ENCODE measurements at regions not wholly inside any gene's neighbourhood (a gene's known extent, or its start where the extent isn't known, plus 50 kb on each side); places are given as distances from the start of the nearest gene placed in this dataset.

DNA sequence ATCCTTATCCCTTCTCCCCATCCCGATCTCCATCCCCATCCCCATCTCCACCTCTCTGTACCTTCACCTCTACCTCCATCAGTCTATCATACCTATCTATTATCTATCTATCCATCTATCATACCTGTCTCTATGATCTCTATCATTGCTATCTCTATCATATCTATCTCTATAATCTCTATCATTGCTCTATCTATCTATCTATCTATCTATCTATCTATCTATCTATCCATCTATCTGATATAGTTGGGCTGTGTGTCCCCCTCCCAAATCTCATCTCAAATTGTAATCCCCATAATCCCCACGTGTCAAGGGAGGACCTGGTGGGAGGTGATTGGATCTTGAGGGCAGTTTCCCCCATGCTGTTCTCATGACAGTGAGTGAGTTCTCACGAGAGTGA, 97.9 kb upstream of the PAXBP1 start:
- ATAC-seq, result no peak

DNA sequence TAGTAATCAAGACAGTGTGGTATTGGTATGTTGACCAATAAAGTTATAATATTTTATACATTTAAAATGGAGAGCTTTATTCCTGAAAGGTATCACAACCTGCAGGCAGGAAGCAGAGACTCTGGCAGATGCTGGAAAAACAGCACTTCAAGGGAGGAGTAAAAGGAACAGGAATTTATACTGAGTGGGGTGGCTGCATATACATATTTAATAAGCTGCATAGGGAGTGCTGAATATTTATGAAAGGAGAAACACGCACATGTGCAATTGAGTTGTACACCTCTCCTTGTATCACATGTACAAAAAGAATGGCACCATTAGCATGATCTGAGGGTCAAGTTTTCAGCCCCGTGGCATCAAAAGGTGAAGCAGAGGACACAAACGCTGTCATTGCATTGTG, 104.9 kb upstream of the PAXBP1 start:
- H3K79me2 ChIP-seq (ENCODE audit: insufficient read depth, low read length), result no peaks in the 10 kb centered on the region
- ATAC-seq (no peak), DNase-seq (ENCODE audit: low read depth, low spot score) (no peak)
- CTCF ChIA-PET, result no interaction called here
- H2AFZ ChIP-seq (ENCODE audit: low read depth, low read length, poor library complexity, severe bottlenecking), result no peak overlapping the region
- H3K4me3 ChIP-seq (replicated peaks in 1 of 2; ENCODE audit: low read depth in 1 of 2, low read length in 2 of 2), result no peak overlapping the region
- POLR2A ChIA-PET, result no interaction called here
- no peaks in the 10 kb centered on the region for H3K9me2 ChIP-seq (ENCODE audit: insufficient read depth)
- no peaks in the 10 kb centered on the region for H3K4me1 ChIP-seq (ENCODE audit: control insufficient read depth in 1 of 2, insufficient read depth in 2 of 2, low read length in 2 of 2)
- no peaks in the 10 kb centered on the region for H3K9me3 ChIP-seq (ENCODE audit: control insufficient read depth in 1 of 2, insufficient read depth in 1 of 2, low read depth in 1 of 2, low read length in 2 of 2)
- no peak overlapping the region for H3K4me2 ChIP-seq (ENCODE audit: low read length)
- peaks cover 31% of the 10 kb centered on the region for H3K27me3 ChIP-seq (ENCODE audit: insufficient read depth, low read length)
- H4K20me1 ChIP-seq (ENCODE audit: insufficient read depth), result no peaks in the 10 kb centered on the region
- no peaks in the 10 kb centered on the region for H3K36me3 ChIP-seq (ENCODE audit: control insufficient read depth in 1 of 2, insufficient read depth in 2 of 2, low read length in 2 of 2)
- TF ChIP-seq JUND (IDR thresholded peaks at IDR 0.05), result no peak
- no peak for TF ChIP-seq CEBPB (IDR thresholded peaks at IDR 0.05; ENCODE audit: low read depth)
- no peak for TF ChIP-seq FOSL1 (IDR thresholded peaks at IDR 0.05; ENCODE audit: low read depth)
- TF ChIP-seq, protein P1, sequence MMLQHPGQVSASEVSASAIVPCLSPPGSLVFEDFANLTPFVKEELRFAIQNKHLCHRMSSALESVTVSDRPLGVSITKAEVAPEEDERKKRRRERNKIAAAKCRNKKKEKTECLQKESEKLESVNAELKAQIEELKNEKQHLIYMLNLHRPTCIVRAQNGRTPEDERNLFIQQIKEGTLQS (IDR thresholded peaks at IDR 0.05), result no peak
- TF ChIP-seq, protein P2, sequence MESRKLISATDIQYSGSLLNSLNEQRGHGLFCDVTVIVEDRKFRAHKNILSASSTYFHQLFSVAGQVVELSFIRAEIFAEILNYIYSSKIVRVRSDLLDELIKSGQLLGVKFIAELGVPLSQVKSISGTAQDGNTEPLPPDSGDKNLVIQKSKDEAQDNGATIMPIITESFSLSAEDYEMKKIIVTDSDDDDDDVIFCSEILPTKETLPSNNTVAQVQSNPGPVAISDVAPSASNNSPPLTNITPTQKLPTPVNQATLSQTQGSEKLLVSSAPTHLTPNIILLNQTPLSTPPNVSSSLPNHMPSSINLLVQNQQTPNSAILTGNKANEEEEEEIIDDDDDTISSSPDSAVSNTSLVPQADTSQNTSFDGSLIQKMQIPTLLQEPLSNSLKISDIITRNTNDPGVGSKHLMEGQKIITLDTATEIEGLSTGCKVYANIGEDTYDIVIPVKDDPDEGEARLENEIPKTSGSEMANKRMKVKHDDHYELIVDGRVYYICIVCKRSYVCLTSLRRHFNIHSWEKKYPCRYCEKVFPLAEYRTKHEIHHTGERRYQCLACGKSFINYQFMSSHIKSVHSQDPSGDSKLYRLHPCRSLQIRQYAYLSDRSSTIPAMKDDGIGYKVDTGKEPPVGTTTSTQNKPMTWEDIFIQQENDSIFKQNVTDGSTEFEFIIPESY (IDR thresholded peaks at IDR 0.05; ENCODE audit: extremely low read depth, insufficient replicate concordance, low read length), result no peak
- no peak for TF ChIP-seq POLR2A (IDR thresholded peaks at IDR 0.05; ENCODE audit: borderline replicate concordance, extremely low read depth, insufficient read depth, insufficient read length)
- TF ChIP-seq CBX3 (IDR thresholded peaks at IDR 0.05; ENCODE audit: low read depth), result no peak
- no peak for TF ChIP-seq YY1 (IDR thresholded peaks at IDR 0.05; ENCODE audit: extremely low read depth, insufficient replicate concordance, low read depth, low read length)
- TF ChIP-seq ZNF274 (IDR thresholded peaks at IDR 0.05; ENCODE audit: low read depth, low read length), result no peak
- no peak for TF ChIP-seq SRF (IDR thresholded peaks at IDR 0.05; ENCODE audit: low read depth)
- TF ChIP-seq SIN3A (IDR thresholded peaks at IDR 0.05; ENCODE audit: low read depth), result no peak
- TF ChIP-seq EZH2 (IDR thresholded peaks at IDR 0.05), result no peak
- TF ChIP-seq ZFX (IDR thresholded peaks at IDR 0.05), result no peak
- TF ChIP-seq ELF1 (IDR thresholded peaks at IDR 0.05; ENCODE audit: borderline replicate concordance, low read depth), result no peak
- RAD21 ChIA-PET (ENCODE audit: low non-redundant PET in 1 of 2, low total read pairs in 2 of 2, uncharacterized antibody in 2 of 2, unreplicated experiment in 2 of 2), result no interaction called here
- BruUV-seq (replicated peaks), result no TSS peak
- intact Hi-C loops (cut with micrococcal nuclease), result no loop called here
- no peak overlapping the region for H3K27ac ChIP-seq (ENCODE audit: low read depth, low read length)
- no peak overlapping the region for H3K9ac ChIP-seq (ENCODE audit: low read length)

More for the DNA sequence above, 97.9 kb upstream of the PAXBP1 start:
- RAD21 ChIA-PET (ENCODE audit: low non-redundant PET in 1 of 2, low total read pairs in 2 of 2, uncharacterized antibody in 2 of 2, unreplicated experiment in 2 of 2), result no interaction called here
- no peak overlapping the region for H3K9ac ChIP-seq (ENCODE audit: low read length)
- peaks cover 50% of the 10 kb centered on the region for H3K27me3 ChIP-seq (ENCODE audit: insufficient read depth, low read length)
- intact Hi-C loops (cut with micrococcal nuclease), result no loop called here
- no peaks in the 10 kb centered on the region for H3K36me3 ChIP-seq (ENCODE audit: control insufficient read depth in 1 of 2, insufficient read depth in 2 of 2, low read length in 2 of 2)
- H2AFZ ChIP-seq (ENCODE audit: low read depth, low read length, poor library complexity, severe bottlenecking), result no peak overlapping the region
- no TSS peak for BruUV-seq (replicated peaks)
- H3K9me2 ChIP-seq (ENCODE audit: insufficient read depth), result no peaks in the 10 kb centered on the region
- POLR2A ChIA-PET, result no interaction called here
- TF ChIP-seq ZFX (IDR thresholded peaks at IDR 0.05), result no peak
- TF ChIP-seq RAD21 (IDR thresholded peaks at IDR 0.05; ENCODE audit: low read depth), result no peak
- no peak for TF ChIP-seq CEBPB (IDR thresholded peaks at IDR 0.05; ENCODE audit: low read depth)
- TF ChIP-seq JUND (IDR thresholded peaks at IDR 0.05), result no peak
- TF ChIP-seq YY1 (IDR thresholded peaks at IDR 0.05; ENCODE audit: extremely low read depth, insufficient replicate concordance, low read depth, low read length), result no peak
- no peak for TF ChIP-seq EZH2phosphoT487 (IDR thresholded peaks at IDR 0.05; ENCODE audit: borderline replicate concordance)
- no peak for TF ChIP-seq ZNF274 (IDR thresholded peaks at IDR 0.05; ENCODE audit: low read depth, low read length)
- TF ChIP-seq EGR1 (IDR thresholded peaks at IDR 0.05; ENCODE audit: low read depth), result no peak
- no peak for TF ChIP-seq TCF7L2 (IDR thresholded peaks at IDR 0.05; ENCODE audit: borderline replicate concordance, extremely low read depth, insufficient read depth, insufficient read length)
- H3K79me2 ChIP-seq (ENCODE audit: insufficient read depth, low read length), result no peaks in the 10 kb centered on the region
- H4K20me1 ChIP-seq (ENCODE audit: insufficient read depth), result no peaks in the 10 kb centered on the region
- no peaks in the 10 kb centered on the region for H3K9me3 ChIP-seq (ENCODE audit: control insufficient read depth in 1 of 2, insufficient read depth in 1 of 2, low read depth in 1 of 2, low read length in 2 of 2)
- no peak overlapping the region for H3K4me2 ChIP-seq (ENCODE audit: low read length)
- no peak for DNase-seq (ENCODE audit: low read depth, low spot score)
- no peak overlapping the region for H3K4me3 ChIP-seq (replicated peaks in 1 of 2; ENCODE audit: low read depth in 1 of 2, low read length in 2 of 2)
- H3K4me1 ChIP-seq (ENCODE audit: control insufficient read depth in 1 of 2, insufficient read depth in 2 of 2, low read length in 2 of 2), result no peaks in the 10 kb centered on the region
- H3K27ac ChIP-seq (ENCODE audit: low read depth, low read length), result no peak overlapping the region
- CTCF ChIA-PET, result no interaction called here

Data from HCT116 (cell line).